NCI-H187 treated with DMSO at 0.1 percent for 48 hours (cell line): ENCODE measurements at regions not wholly inside any gene's neighbourhood (a gene's known extent, or its start where the extent isn't known, plus 50 kb on each side); places are given as distances from the start of the nearest gene placed in this dataset.
A peak's percentile ranks its signal among the peaks of the same experiment; 100 is the strongest.

Experiments
- DNase-seq: peaks from one replicate; lab custom pipeline; 2025; lab: John Stamatoyannopoulos, UW

GRCh38 chr2:240284503-240285259, 144.2 kb upstream of the OTOS start:
- DNase-seq, result no peak

DNA sequence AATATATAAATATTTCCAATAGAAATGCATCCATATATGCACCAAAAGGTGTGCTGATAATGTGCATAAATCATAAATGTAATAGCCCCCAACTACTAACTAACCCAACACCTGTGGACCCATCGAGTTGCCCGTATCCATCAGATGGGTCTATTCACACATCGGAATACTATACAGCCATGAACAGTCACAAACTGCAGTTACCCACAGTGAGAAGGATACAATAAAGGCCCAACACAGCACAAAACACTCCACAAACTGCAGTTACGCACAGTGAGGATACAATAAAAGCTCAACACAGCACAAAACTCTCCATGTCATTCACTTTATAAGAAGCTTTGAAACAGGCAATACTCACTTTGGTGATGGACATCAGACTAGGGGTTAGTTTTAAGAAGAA, 145.3 kb upstream of the OTOS start:
- no peak for DNase-seq

DNA sequence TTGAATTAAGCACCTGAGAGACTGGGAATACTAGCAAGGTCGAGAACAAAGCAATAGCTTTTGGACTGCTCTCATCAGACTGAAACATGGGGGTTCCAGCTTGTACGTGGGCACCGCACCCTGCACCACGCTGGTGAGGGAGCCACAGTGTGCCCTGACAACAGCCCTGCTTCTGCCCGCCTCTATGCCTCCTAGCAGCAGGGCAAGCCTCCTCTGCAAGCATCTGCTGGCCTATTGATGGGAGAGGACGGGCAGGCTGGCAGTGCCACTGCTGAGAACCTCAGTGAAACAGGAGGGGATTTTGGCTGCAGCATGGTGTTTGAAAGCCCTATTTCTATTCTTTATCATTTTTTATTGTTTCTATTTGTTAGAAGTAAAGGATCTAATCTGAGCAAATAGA, 146.1 kb upstream of the OTOS start:
- DNase-seq, result no peak

DNA sequence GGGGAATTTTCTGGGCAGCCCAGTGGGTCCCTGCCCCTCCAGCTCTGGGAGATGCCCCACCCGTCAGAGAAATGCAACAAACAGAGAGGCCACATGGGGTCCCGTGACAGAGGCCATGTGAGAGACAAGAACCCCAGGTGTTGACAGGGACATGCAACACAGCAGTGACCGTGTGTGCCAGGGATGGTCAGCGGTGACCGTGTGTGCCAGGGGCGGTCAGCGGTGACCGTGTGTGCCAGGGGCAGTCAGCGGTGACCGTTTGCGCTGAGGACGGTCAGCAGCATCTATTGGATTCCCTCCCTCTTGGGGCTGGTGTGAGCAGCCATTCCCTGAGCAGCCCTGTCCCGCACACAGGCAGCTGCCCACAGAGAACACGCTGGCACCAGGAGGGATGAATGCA, 146.6 kb upstream of the OTOS start:
- DNase-seq, result no peak

DNA sequence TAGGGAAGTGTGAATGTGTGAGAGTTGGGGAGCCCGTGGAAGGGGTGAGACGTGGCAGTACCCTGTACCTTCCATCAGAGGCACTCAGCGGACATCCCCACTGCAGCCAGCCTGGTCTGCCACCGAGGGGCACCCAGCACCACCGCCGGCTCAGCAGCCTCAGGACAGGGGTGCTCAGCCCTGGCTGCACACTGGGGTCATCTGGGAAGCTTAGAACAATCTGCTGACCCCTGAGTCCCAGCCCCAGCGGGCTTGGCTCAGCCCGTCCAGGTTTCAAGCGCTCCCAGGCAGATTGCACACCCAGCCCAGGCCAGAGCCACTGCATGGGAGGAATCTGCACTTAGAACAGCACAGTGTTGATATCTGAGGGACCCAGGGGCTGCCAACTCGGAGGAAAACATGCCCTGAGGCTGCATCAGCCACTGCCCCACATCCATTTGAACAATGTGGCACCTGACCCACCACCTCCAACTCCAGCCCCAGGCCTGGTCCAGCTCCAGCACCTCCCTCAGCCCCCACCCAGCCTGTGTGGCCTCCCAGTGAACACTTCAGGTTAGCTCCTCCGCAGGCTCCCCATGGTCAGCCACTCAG, 147.1 kb upstream of the OTOS start:
- DNase-seq, result no peak

DNA sequence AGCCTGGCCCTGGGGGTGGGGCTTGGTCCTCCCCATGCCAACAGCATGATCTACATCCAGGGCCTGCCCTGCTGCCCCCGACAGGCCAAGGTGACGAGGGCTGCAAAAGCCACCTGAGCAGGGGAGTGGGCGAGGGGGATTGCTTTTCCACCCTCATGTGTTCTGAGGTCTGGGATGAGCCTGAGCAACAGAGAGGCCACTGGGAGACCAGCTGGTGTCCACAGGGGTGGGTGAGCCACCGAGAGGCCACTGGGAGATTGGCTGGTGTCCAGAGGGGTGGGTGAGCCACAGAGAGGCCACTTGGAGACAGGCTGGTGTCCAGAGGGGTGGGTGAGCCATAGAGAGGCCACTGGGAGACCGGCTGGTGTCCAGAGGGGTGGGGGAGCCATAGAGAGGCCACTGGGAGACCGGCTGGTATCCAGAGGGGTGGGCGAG, 147.4 kb upstream of the GPC1 start:
- no peak for DNase-seq

- DNase-seq, result no peak
Observed at GRCh38 chr2:240289701-240290431, 145.6 kb upstream of the GPC1 start.

GRCh38 chr2:240290432-240291336, 144.8 kb upstream of the GPC1 start:
- no peak for DNase-seq

- no peak for DNase-seq
Observed at GRCh38 chr2:240291337-240292034, 144.0 kb upstream of the GPC1 start.

DNA sequence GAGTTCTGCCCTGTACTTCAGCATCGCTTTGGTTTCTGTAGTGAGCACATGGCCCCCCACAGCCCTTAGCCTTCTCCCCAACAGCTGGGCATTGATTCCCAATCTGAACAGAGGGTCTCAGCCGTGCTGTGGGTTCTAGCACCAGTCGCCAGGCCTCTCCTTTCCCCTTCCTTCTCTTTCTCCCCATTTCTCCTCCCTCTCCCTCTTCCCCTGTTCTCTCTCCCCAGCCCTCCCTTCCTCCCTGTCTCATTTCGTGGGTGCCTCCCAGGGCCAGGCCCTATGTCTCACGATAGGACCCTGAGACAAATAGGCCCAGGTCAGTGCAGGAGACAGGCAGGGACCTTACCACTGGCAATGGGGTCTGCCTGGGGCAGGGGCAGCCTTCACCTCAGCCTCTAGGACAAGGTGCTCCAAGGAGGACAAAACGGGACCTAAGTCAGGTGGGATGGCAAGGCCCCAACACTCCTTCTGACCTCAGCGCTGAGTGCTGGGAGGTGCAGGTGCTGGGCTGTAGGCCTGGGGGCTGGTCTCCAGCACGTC, 143.4 kb upstream of the GPC1 start:
- DNase-seq, result no peak

DNA sequence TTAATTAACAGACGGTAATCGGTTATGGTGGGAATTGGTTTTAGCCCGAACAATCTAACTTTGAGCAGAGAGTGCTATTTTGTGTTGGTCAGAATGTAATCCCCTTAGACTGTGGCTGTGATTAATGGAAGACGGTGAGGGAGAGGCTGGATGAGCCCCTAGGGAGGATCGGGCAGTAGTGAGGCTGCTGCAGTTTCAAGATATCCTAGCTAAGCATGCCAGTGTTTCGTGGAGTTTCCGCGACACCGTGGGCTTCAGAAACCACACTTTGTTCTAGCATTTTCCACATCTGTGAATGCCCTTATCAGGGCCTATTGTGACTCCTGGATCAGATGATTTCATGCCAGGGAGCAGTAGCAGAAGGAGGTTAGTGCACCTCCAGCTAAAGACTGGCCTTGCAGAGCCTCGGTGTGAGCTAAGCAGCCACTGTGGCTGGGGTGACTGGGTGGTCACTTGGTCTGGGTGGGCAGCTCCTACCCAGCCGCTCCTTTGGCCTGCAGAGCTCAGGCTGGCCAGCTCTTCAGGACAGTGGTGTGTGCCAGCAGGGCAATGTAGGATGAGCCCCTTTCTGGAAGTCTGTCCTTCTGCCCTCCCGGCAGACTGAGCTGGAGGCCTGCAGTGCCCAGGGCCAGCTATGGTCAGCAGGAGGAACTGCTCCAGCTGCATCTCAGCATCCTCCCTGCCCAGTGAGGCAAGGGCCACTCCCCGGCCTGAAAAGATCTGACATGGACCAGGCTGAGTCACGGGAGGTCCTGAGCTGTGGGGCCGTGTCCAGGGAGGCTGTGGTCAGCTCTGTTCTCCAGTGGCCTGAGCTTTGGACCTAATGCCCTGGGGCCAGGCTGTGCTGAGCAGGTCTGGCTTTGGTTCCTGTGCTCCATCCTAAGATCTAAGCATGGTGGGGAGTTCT, 142.6 kb upstream of the GPC1 start:
- no peak for DNase-seq

- DNase-seq, result peak; percentile 14
Observed at GRCh38 chr2:240293557-240294461, 141.7 kb upstream of the GPC1 start.

- no peak for DNase-seq
Observed at GRCh38 chr2:240294514-240294913, 140.9 kb upstream of the GPC1 start.

DNA sequence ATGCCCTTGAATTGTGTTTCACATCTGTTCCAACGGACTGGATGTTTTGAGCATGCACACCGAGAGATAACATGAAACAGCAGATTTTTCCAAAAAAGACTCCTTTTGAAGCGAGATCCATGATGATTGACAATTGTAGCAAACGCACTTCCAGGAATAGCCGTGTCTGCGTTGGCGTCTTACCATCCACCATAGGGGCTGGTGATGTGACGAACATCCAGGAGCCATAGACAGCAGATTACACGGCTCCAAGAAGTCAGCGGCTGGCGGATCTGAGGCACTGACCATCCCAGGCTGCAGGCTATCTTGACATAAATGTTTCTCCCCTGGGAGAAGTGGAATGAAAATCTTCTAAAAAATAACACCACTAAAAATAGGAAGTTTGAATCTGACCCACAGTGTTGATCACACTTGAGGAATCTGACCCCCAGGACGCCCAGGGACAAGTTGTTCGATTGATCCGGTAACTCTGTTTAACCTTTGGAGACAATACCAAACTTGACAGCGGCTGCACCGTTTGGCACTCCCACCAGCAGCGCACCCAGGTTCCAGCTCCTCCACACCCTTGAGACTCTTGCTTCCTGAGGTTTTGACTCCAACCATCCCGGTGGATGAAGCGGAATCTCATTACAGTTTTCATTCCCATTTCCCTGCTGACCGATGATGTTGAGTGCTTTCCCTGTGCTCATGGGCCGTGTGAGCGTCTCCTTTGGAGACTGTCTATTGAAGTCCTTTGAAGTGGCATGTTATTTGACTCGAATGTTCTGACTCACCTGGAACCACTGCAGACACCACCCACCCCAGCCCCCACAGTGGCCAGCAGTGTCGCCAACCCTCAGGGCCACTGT, 140.0 kb upstream of the GPC1 start:
- no peak for DNase-seq

DNA sequence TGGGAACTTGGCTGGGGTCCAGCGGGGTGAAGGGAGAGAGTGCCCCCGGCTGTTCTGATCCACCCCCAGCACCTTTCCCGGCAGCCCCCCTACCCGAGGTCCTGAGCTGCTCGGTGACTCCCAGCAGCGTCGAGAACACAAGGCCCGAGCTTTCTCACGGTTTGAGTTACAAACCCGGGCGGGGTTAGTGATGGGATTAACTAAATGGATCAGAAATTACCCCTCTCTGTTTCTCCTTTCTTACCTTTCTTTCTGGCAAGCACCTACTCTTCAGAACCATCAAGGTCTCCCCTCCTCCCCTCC, 139.4 kb upstream of the GPC1 start:
- DNase-seq, result no peak

DNA sequence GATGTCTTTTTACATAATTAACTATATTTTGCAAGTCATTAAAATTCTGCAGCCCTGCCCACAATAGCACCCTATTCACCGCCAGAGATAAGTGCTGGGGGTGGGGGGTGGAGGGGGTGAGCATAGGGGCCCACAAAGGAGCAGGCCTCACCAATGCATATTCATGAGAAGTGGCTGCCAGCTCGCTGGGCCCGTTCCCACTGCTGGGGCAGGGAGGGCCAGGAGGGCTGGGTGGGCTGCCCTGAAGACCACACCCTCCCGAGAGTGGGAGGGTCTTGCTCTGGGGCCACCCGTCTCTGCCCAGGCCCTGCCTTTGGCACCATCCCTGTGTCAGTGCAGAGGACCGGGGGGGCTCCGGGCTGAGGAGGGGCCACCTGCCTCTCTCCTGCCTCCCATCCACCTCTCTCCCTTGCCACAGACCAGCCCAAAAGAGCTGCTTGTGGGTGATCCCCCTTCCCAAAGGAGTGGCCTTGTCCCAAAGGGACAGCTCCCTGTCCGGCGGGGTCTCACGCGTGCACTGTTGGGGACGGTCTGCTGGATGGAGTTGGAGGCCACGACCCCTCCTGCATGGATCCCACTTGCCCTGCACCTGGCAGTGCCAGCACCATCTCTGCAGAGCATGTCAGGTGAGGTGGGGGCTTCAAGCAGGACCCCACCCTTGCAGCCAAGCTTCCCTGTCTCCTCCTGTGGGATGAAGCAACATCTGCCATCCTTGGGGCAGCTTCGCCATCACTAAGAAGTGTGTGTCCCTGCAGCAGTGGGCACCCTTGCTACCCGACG, 138.8 kb upstream of the GPC1 start:
- DNase-seq, result no peak

DNA sequence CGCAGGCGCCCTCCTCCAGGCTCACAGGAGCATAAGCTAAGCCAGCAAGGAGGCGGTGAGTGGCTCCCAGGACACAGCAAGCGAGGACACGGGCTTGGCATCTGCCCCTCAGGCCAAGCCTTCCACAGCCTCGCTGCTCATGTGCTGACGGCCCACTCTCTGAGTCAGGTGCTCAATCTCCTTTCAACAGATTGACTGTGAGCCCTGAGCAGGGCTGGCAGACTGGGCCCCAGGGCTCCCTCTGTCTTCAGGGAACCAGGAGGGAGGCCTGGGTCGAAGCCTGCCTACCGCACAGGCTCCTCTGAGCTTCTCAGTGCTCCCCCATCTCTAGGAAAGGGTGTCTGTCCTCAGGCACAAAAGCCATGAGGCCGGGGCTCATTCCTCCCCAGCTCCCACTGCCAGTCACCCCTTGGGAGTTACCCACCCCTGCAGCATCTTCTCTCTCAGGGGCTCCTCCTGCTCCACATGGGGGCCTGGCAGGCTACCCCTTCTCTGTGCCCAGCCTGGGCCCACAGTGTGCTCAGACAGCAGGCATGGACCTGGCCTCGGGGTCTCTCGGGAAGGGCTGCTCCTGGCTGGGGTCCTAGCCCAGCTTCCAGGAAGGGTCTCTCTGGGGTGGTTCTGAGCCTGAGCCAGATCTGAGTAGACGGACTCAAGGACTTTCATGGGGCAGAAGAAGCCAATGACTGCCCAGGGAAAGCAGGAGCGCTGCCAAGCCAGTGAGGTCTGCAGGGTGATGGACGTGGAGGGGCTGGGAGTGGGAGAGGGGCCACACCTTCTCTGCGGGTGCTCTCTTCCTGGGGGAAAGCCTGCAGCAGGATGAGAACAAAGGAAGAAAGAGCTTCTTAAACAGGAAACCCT, 138.0 kb upstream of the GPC1 start:
- DNase-seq, result no peak
